GM18870 (cell line): ENCODE measurements at regions not wholly inside any gene's neighbourhood (a gene's known extent, or its start where the extent isn't known, plus 50 kb on each side); places are given as distances from the start of the nearest gene placed in this dataset.

Source experiments
- ATAC-seq: cut with Tn5 transposase; IDR thresholded peaks from one replicate; pipeline ENCODE4 v1.9.1; 2021; ENCODE audit warnings: moderate library complexity; ENCODE audit not compliant: unreplicated experiment

DNA sequence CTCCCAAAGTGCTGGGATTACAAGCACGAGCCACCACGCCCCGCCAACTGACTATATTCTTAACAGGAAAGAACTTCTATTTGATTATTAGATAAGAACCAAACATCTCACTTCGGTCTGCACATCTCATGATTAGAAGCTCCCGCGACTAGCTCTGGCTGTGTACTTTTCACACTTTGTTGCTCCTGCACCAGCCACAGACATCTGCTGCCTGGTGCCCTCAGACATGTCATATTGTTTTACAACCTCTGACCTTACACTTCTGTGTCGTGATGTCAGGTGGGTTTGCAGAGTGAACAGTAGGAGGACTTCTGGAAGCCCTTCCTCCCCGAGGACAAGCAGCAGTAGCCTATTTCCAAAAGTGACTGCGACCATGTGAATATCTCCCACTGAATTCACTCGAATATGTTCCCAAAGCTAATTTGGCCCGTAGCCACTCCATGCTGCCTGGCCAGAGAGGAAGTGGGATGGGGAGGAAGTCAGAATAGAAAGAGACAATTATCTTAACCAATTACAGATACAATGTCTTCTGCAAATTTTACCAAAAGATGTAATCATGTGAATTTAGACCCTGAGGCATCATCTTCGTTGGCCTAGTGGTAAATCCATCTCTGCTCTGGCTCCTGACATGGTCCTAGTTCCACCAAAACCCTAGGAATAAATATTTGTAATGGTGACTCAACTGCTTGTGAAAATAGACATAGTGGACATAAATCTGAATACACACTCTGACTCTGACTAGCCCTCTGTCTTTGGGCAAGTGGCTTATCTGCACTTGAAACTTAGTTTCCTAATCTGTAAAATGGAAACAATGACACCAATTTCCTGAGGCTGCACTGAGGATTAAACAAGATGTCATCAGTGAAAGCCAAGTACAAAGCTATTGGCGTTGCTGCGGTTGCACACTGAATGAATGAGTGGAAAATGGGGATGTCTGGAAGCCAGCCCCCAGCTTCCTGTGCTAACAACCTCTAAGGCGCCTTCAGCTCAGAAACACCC is 406.1 kb downstream of the LRATD1 start:
- ATAC-seq = no peak

DNA sequence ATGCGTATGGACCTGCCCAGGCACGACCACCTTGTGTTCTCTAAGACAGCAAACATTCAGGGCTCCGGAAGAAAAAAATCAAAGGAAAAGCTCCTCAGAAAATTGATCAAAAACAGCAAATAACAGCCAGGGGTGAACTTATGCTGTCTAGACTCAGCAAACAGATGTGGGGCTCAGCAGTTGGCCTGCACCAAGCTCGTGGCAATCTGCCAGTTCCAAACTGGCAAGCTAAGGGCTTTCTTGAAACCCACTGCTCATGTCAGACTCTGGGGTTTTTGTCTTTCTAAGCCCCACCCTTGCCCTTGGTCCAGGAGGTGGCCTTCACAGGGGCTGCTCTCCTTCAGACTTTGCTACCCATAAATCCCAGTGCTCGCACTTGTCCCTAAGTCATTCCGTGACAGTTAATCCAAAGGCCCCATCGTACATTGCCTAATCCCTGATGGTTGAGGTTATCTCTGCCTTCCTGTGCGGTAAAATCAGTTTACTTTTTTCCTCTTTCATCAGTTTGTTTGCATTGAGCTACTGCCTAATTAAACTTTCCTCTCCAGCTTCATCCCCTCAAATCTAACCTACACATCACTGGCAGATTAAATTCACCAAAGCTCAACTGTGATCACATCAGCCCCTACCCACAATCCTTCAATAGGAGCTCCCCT is 408.0 kb downstream of the LRATD1 start:
- no peak for ATAC-seq

DNA sequence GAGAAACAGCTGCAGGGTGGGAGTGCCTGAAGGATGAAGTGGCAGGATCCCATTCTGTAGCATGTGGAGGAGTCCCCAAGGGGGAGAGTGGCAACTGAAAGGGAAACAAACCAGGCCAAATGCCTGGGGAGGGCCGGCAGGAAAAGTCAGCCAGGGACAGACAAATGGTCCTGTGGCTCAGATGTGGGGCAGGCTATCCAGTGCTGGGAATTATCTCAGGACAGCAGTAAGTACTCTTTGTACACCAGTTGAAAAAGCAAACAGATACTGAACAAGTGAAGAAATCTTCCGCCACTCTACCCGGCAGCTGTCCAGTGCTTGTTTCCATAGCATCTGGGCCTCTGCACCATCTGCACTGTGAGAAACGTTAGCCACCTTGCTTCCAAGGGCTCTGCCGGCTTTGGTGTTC is 408.9 kb downstream of the LRATD1 start:
- no peak for ATAC-seq

DNA sequence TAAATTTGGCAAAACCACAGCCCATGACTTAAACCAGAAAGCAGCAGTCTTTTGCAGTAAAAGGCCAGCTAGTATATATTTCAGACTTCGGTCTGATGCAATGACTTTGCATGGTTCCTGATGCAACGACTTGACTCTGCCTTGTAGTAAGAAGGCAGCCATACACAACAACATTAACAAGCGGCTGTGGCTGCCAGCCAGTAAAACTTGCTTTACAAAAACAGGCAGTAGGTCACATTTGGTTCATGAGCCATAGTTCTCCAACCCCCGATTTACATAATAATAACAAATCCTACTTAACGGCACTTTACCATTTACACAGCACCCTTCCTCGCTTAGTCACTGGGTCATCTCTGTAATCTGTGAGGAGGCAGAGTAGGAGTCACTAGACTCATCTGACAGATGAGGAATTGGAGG is 410.3 kb downstream of the LRATD1 start:
- ATAC-seq = no peak

DNA sequence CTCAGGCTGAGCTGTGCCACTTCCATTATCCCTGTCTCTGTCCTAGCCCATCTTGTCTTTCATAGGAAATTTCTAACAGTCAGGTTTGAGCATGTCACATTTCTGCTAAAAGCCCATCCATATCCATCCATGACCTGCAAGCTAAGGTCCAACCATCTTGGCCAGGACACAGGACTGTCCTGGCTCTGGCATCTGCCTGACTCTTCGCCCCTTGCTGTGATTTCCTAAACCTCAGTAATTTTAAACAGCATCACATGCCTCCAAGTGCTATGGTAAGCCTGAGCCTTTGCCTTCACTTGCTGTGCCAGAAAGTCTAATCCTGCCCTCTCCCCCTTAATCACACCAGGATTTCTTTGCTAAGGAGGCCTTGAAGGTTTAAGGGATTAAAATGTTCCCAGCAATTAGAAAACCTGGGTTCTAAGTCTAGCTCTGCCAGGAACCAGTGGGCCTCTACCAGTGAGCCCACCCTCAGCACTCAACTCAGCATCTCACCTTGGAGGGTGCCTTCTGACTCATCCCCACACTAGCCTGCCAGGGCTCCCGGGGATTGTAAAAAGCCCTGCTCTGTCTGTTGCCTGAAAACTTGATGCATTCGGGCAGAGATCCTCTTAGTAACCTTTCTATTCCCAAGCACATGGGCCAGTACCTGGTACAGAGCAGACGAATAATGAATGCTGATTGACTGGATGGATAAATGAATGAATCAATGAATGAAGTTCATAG is 411.0 kb downstream of the LRATD1 start:
- ATAC-seq = no peak

DNA sequence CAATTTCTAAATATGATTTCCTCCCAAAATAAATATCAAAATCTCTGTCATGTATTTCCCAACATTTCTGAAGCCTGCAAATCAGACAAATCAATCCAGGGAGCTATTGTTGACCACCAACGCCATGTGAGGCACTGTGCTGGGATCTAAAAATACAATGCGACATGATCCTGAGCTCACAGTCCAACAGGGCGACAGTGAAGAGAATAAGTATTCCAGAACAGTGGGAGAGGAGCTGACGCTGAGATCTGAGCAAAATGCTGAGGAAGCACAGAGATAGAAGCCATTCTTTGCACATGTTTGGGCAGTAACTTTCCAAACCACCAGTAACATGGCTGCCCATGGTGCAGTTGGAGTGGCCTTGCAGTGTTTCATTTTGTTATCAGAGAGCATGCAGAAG is 412.5 kb downstream of the LRATD1 start:
- ATAC-seq = no peak

DNA sequence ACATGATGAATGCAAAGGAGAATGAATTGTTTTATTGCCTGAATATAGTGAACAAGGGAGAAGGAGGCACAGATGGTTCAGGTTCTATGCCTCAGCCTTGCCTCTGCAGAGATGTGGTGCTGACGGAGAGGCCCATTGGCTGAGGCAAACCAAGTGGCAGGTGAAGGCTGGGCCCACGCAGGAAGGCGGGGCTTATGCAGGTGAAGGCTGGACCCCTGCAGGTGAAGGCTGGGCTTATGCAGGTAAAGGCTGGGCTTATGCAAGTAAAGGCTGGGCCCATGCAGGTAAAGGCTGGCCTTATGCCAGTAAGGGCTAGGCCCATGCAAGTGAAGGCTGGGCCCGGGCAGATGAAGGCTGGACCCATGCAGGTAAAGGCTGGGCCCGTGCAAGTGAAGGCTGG is 414.7 kb downstream of the LRATD1 start:
- ATAC-seq = no peak

DNA sequence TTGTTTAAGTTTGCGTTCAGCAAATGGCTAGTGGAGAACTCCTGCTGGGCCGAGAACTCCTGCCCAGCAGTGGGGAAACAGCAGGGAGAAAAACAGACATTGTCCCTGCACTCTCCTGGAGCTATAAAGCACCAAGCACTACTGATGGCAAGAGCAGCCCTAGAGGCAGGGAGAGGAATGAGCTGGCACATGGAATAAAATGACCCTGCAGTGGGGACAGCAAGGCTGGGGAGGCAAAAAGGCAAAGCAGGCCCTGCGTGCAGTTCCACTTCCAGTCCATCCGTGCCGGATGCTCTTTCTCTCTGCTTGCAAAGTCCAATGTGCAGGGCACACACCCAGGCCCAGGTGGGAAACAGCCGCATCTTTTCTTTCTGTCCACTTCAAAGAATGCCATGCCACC is 415.5 kb downstream of the LRATD1 start:
- no peak for ATAC-seq

DNA sequence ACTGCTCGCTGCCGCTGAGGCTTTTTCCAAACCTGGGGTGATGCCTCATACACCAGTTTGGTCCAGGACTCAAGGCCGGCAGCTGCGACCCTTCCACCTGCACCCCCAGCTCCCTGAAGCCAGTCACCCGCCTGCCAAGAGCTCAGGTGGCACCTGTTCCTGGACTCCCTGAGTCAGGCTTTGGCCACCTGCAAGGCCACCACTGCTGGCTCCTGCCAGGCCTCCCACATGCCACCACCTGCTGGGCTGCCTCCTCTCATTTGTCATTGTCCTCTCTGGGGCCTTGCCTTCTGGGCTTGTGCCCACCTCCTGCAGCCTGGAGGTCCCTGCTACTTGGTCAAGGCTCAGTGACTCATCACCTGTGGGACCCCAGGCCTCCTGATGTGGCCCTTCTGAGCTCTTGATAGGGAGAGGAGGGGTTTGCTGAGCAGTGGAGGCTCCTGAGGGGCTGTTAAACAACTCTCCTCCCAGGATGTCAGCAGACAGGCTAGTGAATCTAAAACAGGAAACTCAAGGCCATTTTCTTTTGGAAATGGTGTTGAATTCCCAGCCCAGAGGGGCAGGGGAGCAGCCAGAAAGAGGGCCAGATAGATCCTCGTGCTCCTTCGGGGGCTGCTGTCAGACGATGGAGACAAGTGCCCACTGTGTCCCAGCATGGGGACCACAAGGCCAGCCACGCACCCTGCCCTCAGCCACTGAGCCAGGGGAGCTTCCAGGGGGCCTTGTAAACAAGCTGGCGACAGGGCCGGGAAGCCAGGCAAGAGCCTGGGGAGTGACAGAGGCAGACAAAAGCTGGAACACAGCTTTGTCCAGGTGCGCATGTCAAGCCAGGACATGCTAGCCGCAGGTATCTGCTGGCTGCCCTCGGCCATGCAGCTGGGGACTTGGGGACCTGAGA is 416.8 kb downstream of the LRATD1 start:
- ATAC-seq = no peak

DNA sequence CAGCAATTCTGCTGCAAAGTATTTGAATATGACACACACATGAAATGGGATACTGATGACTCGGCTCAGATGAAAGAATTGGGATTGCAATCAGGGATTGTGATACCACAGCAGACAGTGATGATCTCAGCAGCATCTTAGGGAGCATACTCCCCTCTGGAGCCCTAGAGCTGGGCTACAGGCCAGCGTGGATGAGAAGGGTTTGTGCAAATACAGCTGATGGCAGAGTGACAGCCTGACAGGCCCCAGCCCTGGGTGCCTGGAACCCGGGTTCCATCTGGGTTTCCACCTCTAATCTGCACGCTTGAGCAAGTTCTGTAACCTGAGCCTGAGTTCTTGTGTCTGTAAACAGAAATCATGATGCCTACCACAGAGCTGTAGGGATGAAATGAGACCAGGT is 418.0 kb downstream of the LRATD1 start:
- no peak for ATAC-seq

DNA sequence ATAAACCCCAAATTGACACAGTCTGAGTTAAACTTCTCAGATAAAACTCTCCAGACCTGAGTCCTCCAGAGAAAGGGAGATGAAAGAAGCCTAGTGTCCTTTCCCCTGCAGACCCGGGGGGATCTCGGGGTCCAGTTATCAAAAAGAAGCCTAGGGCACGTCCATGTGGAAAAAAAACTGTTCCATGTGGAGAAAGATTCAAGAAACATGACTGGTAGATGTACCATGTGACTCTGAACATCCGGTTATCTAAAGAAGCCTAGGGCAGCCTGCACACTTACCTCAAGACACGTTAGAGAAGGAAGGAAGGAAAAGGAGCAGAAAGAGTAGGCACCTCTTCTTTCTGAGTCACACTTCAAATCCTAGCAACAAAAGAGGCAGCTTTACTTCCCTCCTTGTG is 421.0 kb downstream of the LRATD1 start:
- no peak for ATAC-seq

DNA sequence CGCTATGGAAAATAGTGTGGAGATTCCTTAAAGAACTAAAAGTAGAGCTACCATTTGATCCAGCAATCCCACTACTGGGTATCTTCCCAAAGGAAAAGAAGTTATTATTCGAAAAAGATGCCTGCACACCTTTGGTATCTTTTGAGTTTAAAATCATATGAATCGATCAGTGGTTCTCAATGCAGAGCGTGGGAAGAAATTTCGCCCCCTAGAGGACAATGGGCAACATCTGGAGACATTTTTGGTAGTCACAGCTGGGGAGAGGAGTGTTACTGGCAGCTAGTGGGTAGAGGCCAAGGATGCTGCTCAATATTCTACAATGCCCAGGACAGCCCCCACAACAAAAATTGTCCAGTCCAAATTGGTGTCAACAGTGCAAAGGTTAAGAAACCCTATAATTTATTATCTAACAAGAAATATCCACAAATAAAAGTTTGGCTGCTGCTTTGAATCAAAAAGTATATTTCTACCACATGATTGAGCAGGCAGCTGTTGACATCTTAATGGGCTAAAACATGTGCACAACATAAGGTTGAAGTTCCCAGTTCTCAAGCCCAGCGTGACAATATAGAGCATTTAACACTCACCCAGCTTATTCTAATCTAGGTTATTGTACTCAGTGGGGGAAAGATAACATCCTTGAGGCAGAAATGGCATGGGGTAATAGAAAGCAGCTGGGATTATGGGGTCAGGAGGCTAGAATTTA is 425.7 kb downstream of the LRATD1 start:
- no peak for ATAC-seq

DNA sequence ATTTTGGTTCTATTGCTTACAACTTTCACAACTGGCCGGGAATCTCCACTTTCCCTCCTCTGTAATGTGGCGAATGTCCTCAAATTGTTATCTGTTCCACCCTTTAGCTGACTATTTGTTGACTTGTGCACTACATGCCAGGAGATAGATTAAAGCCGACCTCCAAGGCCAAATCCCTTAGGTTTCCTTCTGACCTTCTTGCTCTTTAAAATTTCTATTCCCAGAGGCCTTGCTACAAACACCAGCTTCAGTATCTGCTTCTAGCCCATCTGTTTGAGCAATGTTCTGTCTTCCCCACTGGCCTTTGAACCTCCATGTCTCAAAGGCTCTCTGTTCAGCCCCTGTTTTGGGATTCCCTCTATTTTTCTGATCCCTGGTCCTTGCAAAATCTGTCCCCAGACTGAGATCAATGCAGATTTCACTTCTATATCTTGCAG is 426.2 kb downstream of the LRATD1 start:
- ATAC-seq = no peak

DNA sequence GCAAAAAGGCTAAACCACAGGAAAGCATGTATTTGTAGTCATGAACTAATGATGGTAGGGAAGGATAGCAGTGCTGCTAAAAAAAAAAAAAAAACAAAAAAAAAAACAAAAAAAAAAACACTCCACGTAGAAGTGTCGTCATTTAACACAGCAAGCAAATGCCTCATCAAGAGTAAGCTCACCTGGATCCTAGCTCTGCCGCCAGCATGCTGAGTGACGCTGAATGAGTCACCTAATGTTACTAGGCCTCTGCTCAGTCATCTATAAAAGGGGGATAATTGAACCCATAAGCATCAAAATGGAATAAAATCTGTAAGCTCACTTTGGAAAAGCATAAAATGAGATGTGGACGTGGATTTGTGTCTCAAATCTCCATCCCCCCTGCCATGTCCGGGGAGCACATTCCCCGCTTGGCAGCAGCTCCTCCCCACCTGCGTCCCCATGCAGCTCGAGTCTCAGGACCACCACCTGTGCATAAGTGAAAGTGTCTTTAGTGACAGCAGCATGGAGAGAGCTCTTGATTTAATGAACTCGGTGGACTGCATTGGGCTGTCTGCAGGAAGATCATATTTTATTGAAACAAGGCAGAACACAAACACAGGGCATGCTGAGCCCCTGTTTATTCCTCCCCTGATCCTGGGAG is 427.5 kb downstream of the LRATD1 start:
- no peak for ATAC-seq

DNA sequence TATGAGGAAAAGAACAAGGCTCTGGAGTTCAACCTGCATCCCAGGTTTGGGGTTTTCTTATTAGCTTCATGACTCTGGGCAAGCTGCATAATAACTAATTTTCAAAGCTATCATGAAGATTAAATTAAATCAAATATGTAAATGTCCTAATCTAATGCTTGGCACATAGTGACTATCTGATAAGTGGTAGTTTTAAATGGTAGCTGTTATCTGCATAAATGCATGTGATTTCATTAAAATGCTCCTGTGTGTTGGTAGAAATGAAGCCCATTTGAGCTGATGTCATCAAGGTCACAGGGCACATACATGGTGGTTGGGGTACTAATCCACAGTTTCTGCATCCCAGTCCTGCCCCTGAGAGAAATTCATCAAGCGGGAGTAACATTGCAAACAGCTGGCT is 428.8 kb downstream of the LRATD1 start:
- no peak for ATAC-seq

DNA sequence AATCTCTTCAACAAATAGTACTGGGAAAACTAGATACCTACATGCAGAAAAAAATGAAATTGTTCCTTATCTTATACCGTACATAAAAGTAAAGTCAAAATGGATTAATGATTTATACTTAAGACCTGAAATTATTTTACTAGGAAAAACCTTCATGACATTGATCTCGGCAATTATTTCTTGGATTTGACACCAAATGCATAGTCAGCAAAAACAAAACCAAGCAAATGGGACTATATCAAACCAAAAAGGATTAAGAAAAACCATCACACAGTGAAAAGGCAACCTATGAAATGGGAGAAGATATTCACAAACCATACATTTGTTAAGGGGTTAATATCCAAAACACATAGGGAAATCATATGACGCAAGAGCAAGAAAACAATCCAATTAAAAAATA is 433.6 kb downstream of the LRATD1 start:
- no peak for ATAC-seq

DNA sequence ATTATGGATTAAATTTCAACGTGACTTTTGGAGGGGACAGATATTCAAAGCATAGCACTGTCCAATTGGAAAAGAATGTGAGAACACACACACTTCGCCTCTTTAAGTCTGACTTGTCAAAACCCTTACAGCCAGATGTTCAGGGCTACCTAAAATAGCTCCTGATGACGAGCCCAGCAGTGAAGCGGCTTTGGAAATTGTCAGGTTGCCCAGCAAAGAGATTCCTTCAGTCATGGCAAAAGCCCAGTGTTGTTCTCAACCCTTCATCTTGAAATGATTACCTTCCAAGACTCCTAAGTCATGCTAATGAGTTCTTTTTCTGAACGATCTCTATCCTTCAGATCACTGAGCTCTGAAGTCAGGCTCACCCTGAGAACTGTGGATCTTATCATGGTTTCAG is 436.6 kb downstream of the LRATD1 start:
- no peak for ATAC-seq

DNA sequence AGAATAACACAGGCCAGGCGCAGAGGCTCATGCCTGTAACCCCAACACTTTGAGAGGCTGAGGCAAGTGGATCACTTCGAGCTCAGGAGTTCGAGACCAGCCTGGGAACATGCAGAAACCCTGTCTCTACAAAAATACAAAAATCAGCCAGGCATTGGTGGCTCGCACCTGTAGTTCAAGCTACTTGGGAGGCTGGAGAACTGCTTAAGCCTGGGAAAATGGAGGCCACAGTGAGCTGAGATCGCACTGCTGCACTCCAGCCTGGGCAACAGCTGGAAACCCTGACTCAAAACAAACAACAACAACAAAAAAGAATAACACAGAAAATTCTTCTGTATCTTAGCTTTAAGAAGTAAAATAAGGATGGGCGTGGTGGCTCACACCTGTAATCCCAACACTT is 440.3 kb downstream of the LRATD1 start:
- no peak for ATAC-seq

DNA sequence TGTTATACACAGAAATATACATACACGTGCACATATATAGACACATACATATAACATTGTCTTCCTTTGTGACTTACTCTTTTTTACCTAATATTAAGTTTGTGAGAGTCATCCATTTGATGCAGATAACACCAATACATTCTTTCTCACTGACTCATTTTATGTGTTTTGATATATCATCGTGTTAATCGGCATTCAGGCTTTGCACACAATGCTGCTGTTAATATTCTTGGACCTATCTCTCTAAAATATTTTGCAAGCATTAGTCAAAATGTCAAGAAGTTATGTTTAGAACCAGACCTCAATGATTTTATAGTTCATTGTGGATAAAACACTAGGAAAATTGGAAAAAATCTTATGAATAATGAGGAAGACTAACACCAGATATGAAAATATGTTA is 441.1 kb downstream of the LRATD1 start:
- no peak for ATAC-seq
